BLaER1 (cell line): ENCODE measurements at regions not wholly inside any gene's neighbourhood (a gene's known extent, or its start where the extent isn't known, plus 50 kb on each side); places are given as distances from the start of the nearest gene placed in this dataset.

Source experiments
- H3K27ac ChIP-seq: shearing (Covaris generic); formaldehyde crosslinking; 2 replicates; pipeline ENCODE4 v1.8.1; 2022
- H3K27me3 ChIP-seq: shearing (Covaris generic); formaldehyde crosslinking; 2 replicates; pipeline ENCODE4 v1.8.1; 2022
- H3K36me3 ChIP-seq: shearing (Covaris generic); formaldehyde crosslinking; 2 replicates; pipeline ENCODE4 v1.8.1; 2022
- H3K4me1 ChIP-seq: shearing (Covaris generic); formaldehyde crosslinking; 2 replicates; pipeline ENCODE4 v1.8.1; 2022
- H3K4me2 ChIP-seq: shearing (Covaris generic); formaldehyde crosslinking; 2 replicates; pipeline ENCODE4 v1.8.1; 2022
- H3K4me3 ChIP-seq: shearing (Covaris generic); formaldehyde crosslinking; 2 replicates; pipeline ENCODE4 v1.8.1; 2022
- H3K9ac ChIP-seq: shearing (Covaris generic); formaldehyde crosslinking; 2 replicates; pipeline ENCODE4 v1.8.1; 2022
- H3K9me3 ChIP-seq: shearing (Covaris generic); formaldehyde crosslinking; 2 replicates; pipeline ENCODE4 v1.8.1; 2022
- H4K20me1 ChIP-seq: shearing (Covaris generic); formaldehyde crosslinking; 2 replicates; pipeline ENCODE4 v1.8.1; 2022
- Cebpa-rat ChIP-seq: shearing (Covaris generic); IDR thresholded peaks from 2 replicates; pipeline ENCODE4 v1.8.1; 2022

GRCh38 chr2:9707611-9708160, 76.9 kb upstream of the YWHAQ start:
- no peaks in the 10 kb centered on the region for H4K20me1 ChIP-seq
- H3K4me3 ChIP-seq = no peak overlapping the region
- TF ChIP-seq Cebpa-rat = no peak
- peaks cover 64% of the 10 kb centered on the region for H3K4me1 ChIP-seq
- no peak overlapping the region for H3K9ac ChIP-seq
- H3K9me3 ChIP-seq = 0 out of 2 replicates have a peak, but pooled peaks cover 5% of the 10 kb centered on the region
- no peaks in the 10 kb centered on the region for H3K36me3 ChIP-seq
- H3K27me3 ChIP-seq = no peaks in the 10 kb centered on the region
- H3K4me2 ChIP-seq = no peak overlapping the region
- H3K27ac ChIP-seq = no peak overlapping the region

- Histone ChIP-seq H3K9me3 (0 out of 2 replicates have a peak, but pooled peaks cover 5% of the 10 kb centered on the region), H4K20me1 (no peaks in the 10 kb centered on the region), H3K27me3 (no peaks in the 10 kb centered on the region), H3K9ac (no peak overlapping the region), H3K4me2 (peak overlapping the region; percentile 55), H3K27ac (no peak overlapping the region; the same call in 1 of the 2 replicates), H3K36me3 (no peaks in the 10 kb centered on the region), H3K4me3 (no peak overlapping the region), H3K4me1 (peaks cover 55% of the 10 kb centered on the region)
- no peak for TF ChIP-seq Cebpa-rat
Measured at GRCh38 chr2:9708683-9709538, 78.1 kb upstream of the YWHAQ start.

GRCh38 chr2:9709539-9710285, 78.9 kb upstream of the YWHAQ start:
- no peaks in the 10 kb centered on the region for H3K27me3 ChIP-seq
- no peaks in the 10 kb centered on the region for H3K36me3 ChIP-seq
- H3K27ac ChIP-seq = no peak overlapping the region; the same call in 1 of the 2 replicates
- H3K4me1 ChIP-seq = peaks cover 55% of the 10 kb centered on the region
- H3K9ac ChIP-seq = no peak overlapping the region
- H4K20me1 ChIP-seq = no peaks in the 10 kb centered on the region
- 0 out of 2 replicates have a peak, but pooled peaks cover 5% of the 10 kb centered on the region for H3K9me3 ChIP-seq
- H3K4me2 ChIP-seq = peak overlapping the region; percentile 55; the same call in 1 of the 2 replicates
- H3K4me3 ChIP-seq = no peak overlapping the region
- no peak for TF ChIP-seq Cebpa-rat

GRCh38 chr2:9710311-9710710, 79.5 kb upstream of the YWHAQ start:
- Histone ChIP-seq H3K9ac (no peak overlapping the region), H3K4me1 (peaks cover 61% of the 10 kb centered on the region), H3K27me3 (no peaks in the 10 kb centered on the region), H4K20me1 (no peaks in the 10 kb centered on the region), H3K27ac (no peak overlapping the region), H3K9me3 (0 out of 2 replicates have a peak, but pooled peaks cover 5% of the 10 kb centered on the region), H3K36me3 (no peaks in the 10 kb centered on the region), H3K4me2 (no peak overlapping the region), H3K4me3 (no peak overlapping the region)
- TF ChIP-seq Cebpa-rat = no peak

GRCh38 chr2:9712263-9712662, 81.5 kb upstream of the YWHAQ start:
- H3K4me3 ChIP-seq = no peak overlapping the region
- TF ChIP-seq Cebpa-rat = no peak
- peak overlapping the region; percentile 65 for H3K4me2 ChIP-seq
- no peak overlapping the region for H3K9ac ChIP-seq
- no peak overlapping the region for H3K27ac ChIP-seq
- peaks cover 80% of the 10 kb centered on the region for H3K4me1 ChIP-seq
- H4K20me1 ChIP-seq = no peaks in the 10 kb centered on the region
- H3K36me3 ChIP-seq = no peaks in the 10 kb centered on the region
- 0 out of 2 replicates have a peak, but pooled peaks cover 5% of the 10 kb centered on the region for H3K9me3 ChIP-seq
- H3K27me3 ChIP-seq = no peaks in the 10 kb centered on the region

GRCh38 chr2:9714630-9715214, 83.9 kb upstream of the YWHAQ start:
- no peaks in the 10 kb centered on the region for H3K36me3 ChIP-seq
- H3K9me3 ChIP-seq = peaks cover 3% of the 10 kb centered on the region; the same call in 1 of the 2 replicates
- H4K20me1 ChIP-seq = no peaks in the 10 kb centered on the region
- H3K4me2 ChIP-seq = peak overlapping the region; percentile 38
- no peak overlapping the region for H3K4me3 ChIP-seq
- no peak for TF ChIP-seq Cebpa-rat
- peaks cover 82% of the 10 kb centered on the region for H3K4me1 ChIP-seq
- H3K27me3 ChIP-seq = no peaks in the 10 kb centered on the region
- H3K27ac ChIP-seq = no peak overlapping the region
- no peak overlapping the region for H3K9ac ChIP-seq

- no peak for TF ChIP-seq Cebpa-rat
- H3K27me3 ChIP-seq = no peaks in the 10 kb centered on the region
Measured at GRCh38 chr2:9715238-9715637, 84.4 kb upstream of the YWHAQ start.

GRCh38 chr2:9717886-9718451, 87.2 kb upstream of the YWHAQ start:
- Histone ChIP-seq H3K36me3 (no peaks in the 10 kb centered on the region), H3K27me3 (no peaks in the 10 kb centered on the region), H3K4me3 (no peak overlapping the region), H3K4me1 (peaks cover 79% of the 10 kb centered on the region), H3K9ac (no peak overlapping the region), H3K9me3 (no peaks in the 10 kb centered on the region; the same call in 1 of the 2 replicates), H3K27ac (peak overlapping the region; percentile 59), H4K20me1 (no peaks in the 10 kb centered on the region), H3K4me2 (peak overlapping the region; percentile 79)
- TF ChIP-seq Cebpa-rat = no peak

More at GRCh38 chr2:9715238-9715637, 84.4 kb upstream of the YWHAQ start:
- H3K9ac ChIP-seq = no peak overlapping the region
- peak overlapping the region; percentile 38 for H3K4me2 ChIP-seq
- H4K20me1 ChIP-seq = no peaks in the 10 kb centered on the region
- H3K36me3 ChIP-seq = no peaks in the 10 kb centered on the region
- no peak overlapping the region for H3K27ac ChIP-seq
- H3K9me3 ChIP-seq = no peaks in the 10 kb centered on the region; the same call in 1 of the 2 replicates
- no peak overlapping the region for H3K4me3 ChIP-seq
- peaks cover 85% of the 10 kb centered on the region for H3K4me1 ChIP-seq
